SKM-1 treated with dmso at 0.1 percent for 144 hours (cell line): ENCODE measurements at regions not wholly inside any gene's neighbourhood (a gene's known extent, or its start where the extent isn't known, plus 50 kb on each side); places are given as distances from the start of the nearest gene placed in this dataset.

ENCODE experiments used
- DNase-seq: peaks from one replicate; lab custom pipeline; 2025; ENCODE audit not compliant: unreplicated experiment; lab: John Stamatoyannopoulos, UW

GRCh38 chrX:149992918-149993317 lies 54.6 kb upstream of the EOLA2 start:
- DNase-seq, result no peak

GRCh38 chrX:149993989-149994388 lies 55.7 kb upstream of the EOLA2 start:
- no peak for DNase-seq

DNA sequence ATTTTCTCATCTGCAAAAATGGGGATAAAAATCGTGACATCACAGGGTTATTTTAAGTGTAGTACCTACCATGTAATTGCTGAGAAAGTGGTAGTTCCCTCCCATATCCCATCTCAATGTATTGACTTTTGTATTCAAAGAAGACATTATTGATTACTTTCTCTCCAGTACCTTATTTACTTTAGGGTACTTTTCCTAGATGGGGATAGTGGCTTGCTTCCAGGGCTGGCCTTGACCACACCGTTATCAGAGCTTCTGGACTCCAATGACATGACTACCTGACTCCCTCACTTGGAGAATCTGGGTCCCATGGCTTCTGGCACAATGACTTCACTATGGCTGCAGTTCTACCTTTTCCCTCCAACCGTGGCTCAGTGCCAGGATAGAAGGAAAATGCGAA lies 58.2 kb upstream of the EOLA2 start:
- no peak for DNase-seq

- DNase-seq, result no peak
These were observed 66.7 kb upstream of the EOLA2 start for GRCh38 chrX:150005027-150005426.

DNA sequence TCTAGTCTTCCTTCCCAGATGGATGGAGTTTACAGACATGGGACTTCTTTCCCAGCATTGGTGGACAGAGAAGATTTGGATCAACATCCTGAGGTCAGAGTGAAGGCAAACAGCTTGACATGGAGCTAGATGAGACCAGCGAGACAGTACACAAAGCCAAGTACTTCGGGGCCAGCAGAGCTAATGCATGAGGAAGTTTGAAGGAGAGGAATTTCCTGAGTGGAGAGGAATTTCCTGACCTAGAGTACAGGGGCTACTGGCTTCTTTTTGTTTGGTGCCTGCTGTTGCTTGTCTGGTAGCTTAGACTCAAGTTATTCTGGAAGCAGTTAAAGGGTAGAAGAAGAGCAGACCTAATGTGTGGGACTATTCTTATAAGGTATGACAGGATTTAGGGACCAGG lies 69.1 kb upstream of the EOLA2 start:
- DNase-seq, result no peak

DNA sequence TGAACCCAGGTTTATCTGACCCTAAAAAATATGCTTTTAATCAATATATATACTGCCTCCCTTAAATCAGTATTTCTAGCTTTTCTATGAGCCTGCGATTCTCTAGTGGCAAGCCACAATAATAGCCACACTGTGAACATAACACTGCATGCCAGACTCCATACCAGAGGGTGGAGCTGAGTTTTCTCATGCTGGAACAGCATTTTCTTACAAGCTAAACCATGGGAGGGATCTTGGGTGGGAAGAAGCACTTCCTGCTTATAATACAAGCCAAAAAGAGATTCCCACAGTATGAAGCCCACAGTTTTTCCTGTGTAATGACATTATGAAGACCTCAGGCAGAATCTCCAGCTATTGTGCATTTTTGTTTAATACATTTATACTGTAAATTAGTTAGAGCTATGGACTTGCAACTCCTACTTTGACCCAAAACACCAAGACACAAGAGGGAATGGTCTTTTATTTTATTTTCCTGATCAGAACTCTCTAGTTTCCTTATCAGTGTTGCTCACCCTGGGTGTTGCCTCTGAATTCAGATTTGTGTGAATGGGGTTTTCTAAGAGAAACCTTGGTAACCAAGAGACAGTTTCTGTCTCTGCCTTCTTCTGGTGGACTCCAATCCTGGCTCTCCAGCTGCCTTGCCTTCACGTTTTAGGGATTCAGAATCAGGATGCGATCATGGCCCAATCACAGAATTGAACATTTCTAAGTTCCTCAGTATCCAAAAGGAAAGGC lies 74.5 kb upstream of the EOLA2 start:
- no peak for DNase-seq

- no peak for DNase-seq
These were observed 76.2 kb upstream of the EOLA2 start for GRCh38 chrX:150014525-150014924.

DNA sequence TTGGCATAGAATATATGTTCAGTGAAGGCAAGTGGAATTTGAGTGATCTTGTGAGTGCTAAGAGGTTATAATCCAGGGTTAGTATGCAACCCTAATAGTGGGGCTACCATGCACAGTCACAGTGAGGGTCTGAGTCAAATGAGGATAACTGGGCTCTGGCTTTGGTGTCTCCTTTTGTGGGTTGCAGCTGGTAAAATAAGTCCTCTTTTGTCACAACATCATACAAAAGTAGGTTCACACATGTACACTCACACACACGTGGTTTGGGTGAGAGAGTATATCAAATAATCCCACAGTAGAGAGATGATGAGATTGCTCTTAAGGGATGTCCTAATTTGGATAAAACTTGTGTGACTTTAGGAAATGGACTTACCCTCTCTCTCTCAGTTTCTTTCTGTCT lies 79.6 kb upstream of the EOLA2 start:
- DNase-seq, result no peak

DNA sequence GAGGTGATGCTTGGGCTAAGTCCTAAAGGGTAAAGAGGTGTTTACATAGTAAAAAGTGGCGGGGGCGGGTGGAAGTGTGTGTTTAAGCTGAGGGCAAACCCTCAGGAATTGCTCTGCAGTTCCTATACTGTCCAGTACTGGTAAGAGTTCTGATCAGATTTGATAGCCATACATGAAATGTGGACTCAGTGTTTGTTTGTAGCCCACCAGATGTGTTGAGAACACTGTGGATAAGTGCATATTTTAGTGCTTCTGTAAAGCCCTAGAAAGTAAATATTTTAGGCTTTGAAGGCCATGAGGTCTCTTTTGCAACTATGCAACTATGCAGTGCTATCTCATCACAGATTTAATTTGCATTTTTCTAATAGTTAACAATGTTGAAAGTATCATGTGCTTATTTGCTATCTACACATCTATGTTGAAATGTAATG lies 80.7 kb upstream of the EOLA2 start:
- no peak for DNase-seq

DNA sequence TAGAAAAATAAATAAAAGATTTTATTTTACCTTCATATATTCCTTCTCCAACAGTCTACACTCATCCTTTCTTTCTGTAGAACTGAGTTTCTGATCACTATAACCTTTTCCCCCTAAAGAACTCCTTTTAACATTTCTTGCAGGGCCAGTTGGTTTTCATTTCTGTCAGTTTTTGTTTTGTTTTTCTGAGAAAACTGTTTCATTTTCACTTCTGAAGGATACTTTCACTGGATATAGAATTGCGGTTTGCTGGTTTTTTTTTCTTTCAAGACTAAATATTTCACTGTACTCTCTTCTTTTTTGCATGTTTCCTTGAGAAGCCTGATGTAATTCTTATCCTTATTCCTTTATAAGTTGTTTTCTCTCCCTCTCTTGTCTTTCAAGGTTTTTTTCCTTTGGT lies 90.4 kb upstream of the EOLA2 start:
- DNase-seq, result no peak

GRCh38 chrX:150032742-150033141 lies 94.5 kb upstream of the EOLA2 start:
- DNase-seq, result no peak

GRCh38 chrX:150034788-150035187 lies 96.5 kb upstream of the EOLA2 start:
- no peak for DNase-seq

GRCh38 chrX:150035531-150035930 lies 97.2 kb upstream of the EOLA2 start:
- no peak for DNase-seq

- no peak for DNase-seq
These were observed 97.9 kb upstream of the EOLA2 start for GRCh38 chrX:150036181-150036580.

DNA sequence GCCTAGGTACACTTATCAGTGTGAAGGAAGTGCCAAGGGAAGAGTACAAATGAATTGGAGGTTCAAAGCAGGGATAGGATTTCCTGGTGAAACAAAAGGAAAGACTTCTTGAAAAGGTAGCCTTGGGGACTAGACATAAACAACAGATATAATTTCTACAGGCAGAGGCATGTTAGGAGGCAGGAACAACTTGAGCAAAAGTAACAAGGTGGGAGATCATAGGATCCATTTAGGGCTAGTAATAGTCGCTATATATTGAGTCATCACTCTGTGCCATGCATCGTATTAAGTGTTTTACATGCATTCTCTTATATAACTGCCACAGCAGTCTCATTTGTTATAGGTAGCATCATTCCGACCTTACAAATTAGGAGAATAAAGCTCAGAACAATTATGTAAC lies 98.3 kb upstream of the EOLA2 start:
- no peak for DNase-seq

GRCh38 chrX:150037041-150037440 lies 98.8 kb upstream of the EOLA2 start:
- DNase-seq, result no peak

DNA sequence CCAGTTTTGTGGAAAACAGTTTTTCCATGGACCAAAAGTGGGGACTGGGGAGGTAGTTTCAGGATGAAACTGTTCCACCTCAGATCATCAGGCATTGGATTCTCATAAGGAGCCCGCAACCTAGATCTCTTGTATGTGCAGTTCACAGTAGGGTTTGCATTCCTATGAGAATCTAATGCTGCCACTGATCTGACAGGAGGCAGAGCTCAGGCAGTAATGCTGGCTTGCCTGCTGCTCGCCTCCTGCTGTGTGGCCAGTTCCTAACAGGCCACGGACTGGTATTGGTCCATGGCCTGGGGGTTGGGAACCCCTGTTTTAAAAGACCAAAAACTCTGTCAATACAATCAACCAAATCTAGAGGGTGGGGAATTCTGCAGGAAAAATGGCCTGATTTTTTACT lies 100.0 kb upstream of the EOLA2 start:
- no peak for DNase-seq

DNA sequence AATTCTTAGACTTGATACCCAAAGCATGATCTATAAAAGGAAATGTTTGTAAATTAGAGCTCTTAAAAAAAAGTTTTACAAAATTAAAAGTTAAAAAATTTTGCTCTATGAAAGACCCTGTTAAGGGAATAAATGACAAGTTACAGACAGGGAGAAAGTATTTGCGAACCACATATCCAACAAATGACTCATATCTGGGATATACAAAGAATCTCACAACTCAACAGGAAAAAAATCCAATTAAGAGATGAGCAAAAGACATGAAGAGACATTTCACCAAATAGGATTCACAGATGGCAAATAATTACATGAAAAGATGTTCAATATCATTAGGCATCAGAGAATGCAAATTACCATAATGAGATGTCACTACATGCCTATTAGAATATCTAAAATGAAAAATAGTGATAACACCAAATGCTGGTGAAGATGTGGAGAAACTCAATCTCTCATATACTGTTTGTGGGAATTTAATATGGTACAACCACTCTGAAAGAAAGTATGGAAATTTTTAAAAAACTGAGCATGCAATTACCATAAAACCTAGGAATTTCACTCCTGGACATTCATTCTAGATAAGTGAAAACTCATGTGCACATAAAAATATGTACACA lies 100.8 kb upstream of the EOLA2 start:
- no peak for DNase-seq

- no peak for DNase-seq
These were observed 102.9 kb upstream of the EOLA2 start for GRCh38 chrX:150041208-150041607.

DNA sequence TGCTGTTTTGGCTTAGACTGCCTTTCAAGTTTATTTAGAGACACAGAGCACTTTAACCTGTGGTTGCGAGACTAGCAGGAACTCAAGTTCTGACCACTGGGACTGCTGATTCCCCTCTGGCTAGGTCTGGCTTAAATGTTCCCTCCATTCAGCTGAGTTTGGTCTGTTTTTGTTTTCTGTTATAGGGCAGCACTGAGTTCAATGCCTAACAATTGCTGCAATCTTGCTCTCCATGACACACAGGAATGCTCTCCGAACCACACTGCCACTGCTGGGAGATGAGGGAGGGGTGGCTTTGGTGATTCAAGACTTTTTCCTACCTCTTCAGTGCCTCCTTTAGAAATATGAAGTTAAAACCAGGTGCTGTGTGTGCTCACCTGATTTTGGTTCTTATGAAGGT lies 106.3 kb upstream of the EOLA2 start:
- no peak for DNase-seq

- DNase-seq, result no peak
These were observed 109.5 kb upstream of the EOLA2 start for GRCh38 chrX:150047818-150048217.

GRCh38 chrX:150049647-150050046 lies 111.4 kb upstream of the EOLA2 start:
- no peak for DNase-seq

DNA sequence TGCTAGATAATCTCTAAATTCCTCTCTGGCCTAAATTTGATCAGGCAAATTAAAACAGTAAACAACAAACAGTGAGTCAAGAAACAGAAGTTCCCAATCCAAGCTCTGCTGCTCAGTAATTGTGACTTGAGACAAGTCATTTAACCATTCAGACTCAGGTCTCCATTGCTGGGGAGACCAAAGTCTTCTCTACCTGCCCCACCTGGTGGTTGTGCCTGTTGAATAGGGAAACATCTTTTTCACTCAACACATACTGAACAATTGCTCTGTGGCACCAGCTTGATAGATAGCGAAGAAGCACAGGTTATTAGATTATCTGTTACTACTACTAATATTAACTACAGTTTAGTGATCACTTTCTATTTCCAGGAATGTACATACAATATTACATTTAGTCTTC lies 112.1 kb upstream of the EOLA2 start:
- DNase-seq, result no peak
